ENCODE measurements at regions not wholly inside any gene's neighbourhood (a gene's known extent, or its start where the extent isn't known, plus 50 kb on each side); places are given as distances from the start of the nearest gene placed in this dataset.

DNA sequence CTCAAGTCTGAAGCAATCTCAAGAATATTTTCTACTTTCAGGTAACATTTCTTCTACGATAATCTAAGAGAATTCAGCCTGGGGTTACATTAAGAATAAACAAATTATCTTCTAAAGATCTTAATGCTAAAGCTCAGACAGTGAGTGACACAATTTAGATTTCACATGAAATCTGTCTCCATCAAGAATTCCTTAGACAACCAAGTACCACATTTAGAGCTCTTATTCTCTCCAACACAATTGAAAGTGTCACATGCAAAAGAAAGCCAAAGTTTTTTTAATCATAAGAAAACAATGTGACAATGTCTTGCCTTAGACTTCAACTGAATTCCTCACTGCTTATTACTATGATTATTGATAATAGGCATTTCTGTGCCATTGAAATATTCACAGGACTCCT is 60.7 kb upstream of the FAT3 start:
- TF ChIP-seq TAF1 (IDR thresholded peaks at IDR 0.05; ENCODE audit: low read depth) (no peak), NFIC (IDR thresholded peaks at IDR 0.05) (no peak)
- TF ChIP-seq, protein P1, sequence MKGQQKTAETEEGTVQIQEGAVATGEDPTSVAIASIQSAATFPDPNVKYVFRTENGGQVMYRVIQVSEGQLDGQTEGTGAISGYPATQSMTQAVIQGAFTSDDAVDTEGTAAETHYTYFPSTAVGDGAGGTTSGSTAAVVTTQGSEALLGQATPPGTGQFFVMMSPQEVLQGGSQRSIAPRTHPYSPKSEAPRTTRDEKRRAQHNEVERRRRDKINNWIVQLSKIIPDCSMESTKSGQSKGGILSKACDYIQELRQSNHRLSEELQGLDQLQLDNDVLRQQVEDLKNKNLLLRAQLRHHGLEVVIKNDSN (IDR thresholded peaks at IDR 0.05) = no peak
- TF ChIP-seq, protein P2, sequence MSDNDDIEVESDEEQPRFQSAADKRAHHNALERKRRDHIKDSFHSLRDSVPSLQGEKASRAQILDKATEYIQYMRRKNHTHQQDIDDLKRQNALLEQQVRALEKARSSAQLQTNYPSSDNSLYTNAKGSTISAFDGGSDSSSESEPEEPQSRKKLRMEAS (IDR thresholded peaks at IDR 0.05) = no peak

Measured in Ishikawa (cell line).